ENCODE measurements at regions not wholly inside any gene's neighbourhood (a gene's known extent, or its start where the extent isn't known, plus 50 kb on each side); places are given as distances from the start of the nearest gene placed in this dataset.
A peak's percentile ranks its signal among the peaks of the same experiment; 100 is the strongest.

- no peak for DNase-seq
Measured at GRCh38 chr16:80355335-80355734, 185.5 kb upstream of the DYNLRB2 start.

GRCh38 chr16:80350061-80350460 is 190.7 kb upstream of the DYNLRB2 start:
- no peak for DNase-seq

- peak; percentile 8 for DNase-seq
Measured at GRCh38 chr16:80347900-80348299, 192.9 kb upstream of the DYNLRB2 start.

GRCh38 chr16:80347002-80347401 is 193.8 kb upstream of the DYNLRB2 start:
- no peak for DNase-seq

GRCh38 chr16:80346111-80346632 is 194.6 kb upstream of the DYNLRB2 start:
- peak; percentile 69 for DNase-seq

GRCh38 chr16:80345701-80346100 is 195.1 kb upstream of the DYNLRB2 start:
- no peak for DNase-seq

GRCh38 chr16:80344570-80344969 is 196.2 kb upstream of the DYNLRB2 start:
- DNase-seq: no peak

GRCh38 chr16:80341263-80341662 is 199.5 kb upstream of the DYNLRB2 start:
- DNase-seq: no peak

- no peak for DNase-seq
Measured at GRCh38 chr16:80337786-80338185, 203.0 kb upstream of the DYNLRB2 start.

GRCh38 chr16:80330803-80331202 is 210.0 kb upstream of the DYNLRB2 start:
- DNase-seq: no peak

GRCh38 chr16:80330150-80330549 is 210.6 kb upstream of the DYNLRB2 start:
- DNase-seq: no peak

GRCh38 chr16:80327740-80328139 is 213.1 kb upstream of the DYNLRB2 start:
- no peak for DNase-seq

- no peak for DNase-seq
Measured at GRCh38 chr16:80324371-80324770, 216.4 kb upstream of the DYNLRB2 start.

- no peak for DNase-seq
Measured at GRCh38 chr16:80323808-80324195, 217.0 kb upstream of the DYNLRB2 start.

GRCh38 chr16:80323187-80323807 is 217.5 kb upstream of the DYNLRB2 start:
- no peak for DNase-seq

- no peak for DNase-seq
Measured at GRCh38 chr16:80319181-80319580, 221.6 kb upstream of the DYNLRB2 start.

- no peak for DNase-seq
Measured at GRCh38 chr16:80318107-80318506, 222.7 kb upstream of the DYNLRB2 start.

- no peak for DNase-seq
Measured at GRCh38 chr16:80317599-80318037, 223.2 kb upstream of the DYNLRB2 start.

GRCh38 chr16:80317116-80317515 is 223.7 kb upstream of the DYNLRB2 start:
- no peak for DNase-seq

GRCh38 chr16:80314042-80314441 is 226.8 kb upstream of the DYNLRB2 start:
- DNase-seq: no peak

- no peak for DNase-seq
Measured at GRCh38 chr16:80309178-80309577, 231.6 kb upstream of the DYNLRB2 start.

- no peak for DNase-seq
Measured at GRCh38 chr16:80305410-80305809, 235.4 kb upstream of the DYNLRB2 start.

GRCh38 chr16:80303691-80304090 is 237.1 kb upstream of the DYNLRB2 start:
- peak; percentile 23 for DNase-seq

GRCh38 chr16:80300876-80301275 is 239.9 kb upstream of the DYNLRB2 start:
- peak; percentile 89 for DNase-seq

- peak; percentile 26 for DNase-seq
Measured at GRCh38 chr16:80300456-80300855, 240.3 kb upstream of the DYNLRB2 start.
